HUDEP-2 (cell line): ENCODE measurements at regions not wholly inside any gene's neighbourhood (a gene's known extent, or its start where the extent isn't known, plus 50 kb on each side); places are given as distances from the start of the nearest gene placed in this dataset.

ENCODE experiments used
- DNase-seq, 76 experiments: peaks; one replicate each; lab custom pipeline; 2025; ENCODE audit not compliant: unreplicated experiment in 76 of 76; lab: John Stamatoyannopoulos, UW

DNA sequence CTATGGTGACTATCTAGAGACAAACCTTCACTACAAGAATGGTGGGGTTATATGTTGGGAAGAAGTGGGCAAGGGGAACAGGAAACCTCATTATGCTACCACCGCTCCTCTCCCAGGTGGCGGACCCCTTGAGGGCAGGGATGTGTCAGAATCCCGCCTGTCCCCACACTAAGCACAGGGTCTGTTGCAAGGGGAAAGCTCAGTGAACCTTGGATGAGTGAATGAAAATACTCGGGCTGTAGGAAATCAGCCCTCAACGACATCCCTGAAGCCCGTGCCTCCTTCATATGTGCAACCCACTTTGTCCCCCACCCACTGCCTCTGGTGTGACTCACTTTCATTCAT, 68.2 kb upstream of the AMPD3 start:
- DNase-seq = no peak

- DNase-seq = no peak
Measured at GRCh38 chr11:10387206-10388083, 67.6 kb upstream of the AMPD3 start.

DNA sequence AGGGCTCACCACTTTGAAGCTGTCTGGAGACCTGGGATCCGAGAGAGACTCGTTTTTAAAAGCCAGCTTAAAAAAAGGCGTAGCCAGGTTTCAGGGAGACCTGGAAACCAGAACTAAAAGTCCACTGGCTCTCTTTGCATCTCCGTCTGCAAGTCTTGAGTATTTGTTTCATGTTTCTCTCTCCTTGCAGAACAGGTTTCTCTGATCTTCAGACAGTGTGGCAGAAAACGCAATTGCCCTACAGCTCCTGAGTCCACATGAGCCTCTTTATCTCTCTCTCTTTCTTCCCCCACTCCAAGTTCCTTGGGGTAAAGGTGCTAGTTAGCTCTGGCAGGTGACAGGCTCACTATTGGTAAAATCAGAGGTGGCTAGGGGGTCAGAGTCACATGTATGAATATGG, 67.0 kb upstream of the AMPD3 start:
- no peak for DNase-seq

- DNase-seq = no peak
Measured at GRCh38 chr11:10388574-10388973, 66.5 kb upstream of the AMPD3 start.

GRCh38 chr11:10390375-10390774, 64.7 kb upstream of the AMPD3 start:
- DNase-seq = no peak

GRCh38 chr11:10392095-10393079, 62.7 kb upstream of the AMPD3 start:
- DNase-seq = no peak

- DNase-seq = no peak
Measured at GRCh38 chr11:10394229-10395101, 60.6 kb upstream of the AMPD3 start.

- peak in 17 of 76 experiments; percentile 3 to 59 (median 25) for DNase-seq
Measured at GRCh38 chr11:10395166-10395897, 59.7 kb upstream of the AMPD3 start.

DNA sequence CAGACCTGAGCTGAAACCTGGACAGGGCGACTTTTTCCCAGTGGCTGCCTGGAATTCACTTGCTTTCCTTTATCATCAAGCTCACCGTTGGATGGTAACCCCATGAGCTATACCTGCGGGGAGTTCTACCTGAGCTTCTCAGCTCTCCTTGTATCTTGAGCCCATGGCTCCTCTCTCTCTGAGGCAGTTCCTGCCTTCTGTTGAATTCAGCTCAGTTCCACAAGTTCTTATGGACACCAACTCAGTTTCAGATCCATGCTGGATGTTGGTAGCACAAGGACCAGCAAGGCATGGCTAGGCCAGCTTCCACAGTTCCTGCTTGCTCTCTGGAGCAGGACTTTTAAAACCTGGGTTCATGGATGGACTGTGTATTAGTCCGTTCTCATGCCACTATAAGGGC, 58.3 kb upstream of the AMPD3 start:
- no peak for DNase-seq

DNA sequence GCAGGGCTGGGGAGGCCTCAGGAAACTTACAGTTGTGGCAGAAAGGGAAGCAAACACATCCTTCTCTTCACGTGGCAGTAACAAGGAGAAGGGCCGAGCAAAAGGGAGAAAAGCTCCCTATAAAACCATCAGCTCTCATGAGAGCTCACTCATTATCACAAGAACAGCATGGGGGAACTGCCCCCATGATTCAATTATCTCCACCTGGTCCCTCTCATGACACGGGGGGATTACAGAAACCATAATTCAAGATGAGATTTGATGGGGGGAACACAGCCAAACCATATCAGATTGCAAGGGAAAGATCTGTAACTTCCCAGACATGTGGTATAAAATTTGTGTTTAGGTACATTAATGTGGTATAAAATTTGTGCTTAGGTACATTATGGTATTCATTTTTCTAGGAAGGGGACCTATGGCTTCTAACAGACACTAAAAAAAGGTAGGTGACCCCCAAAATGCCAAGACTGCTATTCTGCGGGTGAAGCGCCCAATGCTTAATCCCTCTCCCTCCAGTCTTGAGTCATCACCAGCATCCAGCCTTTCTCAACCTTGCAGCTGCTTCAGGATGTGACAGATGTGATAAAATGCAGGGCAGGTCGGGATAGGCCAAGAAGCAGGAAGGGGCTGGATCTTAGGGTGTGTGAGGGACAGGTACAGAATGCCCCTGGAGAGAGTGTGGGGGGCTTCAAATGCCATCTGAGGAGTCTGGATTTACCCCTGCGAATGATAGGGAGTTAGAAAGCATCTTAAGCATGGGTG, 57.7 kb upstream of the AMPD3 start:
- no peak for DNase-seq

DNA sequence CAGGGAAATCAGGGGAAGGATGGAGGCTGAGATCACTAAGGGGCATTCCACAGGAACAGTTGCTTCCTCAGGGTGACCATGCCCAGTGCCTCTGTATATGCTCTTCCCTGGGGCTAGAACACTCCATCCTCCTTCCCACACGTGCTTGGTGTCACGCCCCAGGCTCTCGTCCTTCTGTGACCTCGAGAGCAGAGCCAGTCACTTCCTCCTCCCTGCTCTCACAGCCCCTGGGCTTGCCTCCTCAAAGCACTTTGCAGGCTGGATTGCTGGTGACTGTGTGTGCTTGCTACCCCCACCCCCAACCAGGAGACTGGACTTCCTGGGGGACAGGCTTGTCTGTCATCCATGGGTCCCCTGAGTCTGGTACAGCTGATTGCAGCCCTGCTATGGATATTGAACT, 56.5 kb upstream of the AMPD3 start:
- no peak for DNase-seq

GRCh38 chr11:10400856-10401255, 54.2 kb upstream of the AMPD3 start:
- DNase-seq = no peak

GRCh38 chr11:10401256-10401655, 53.8 kb upstream of the AMPD3 start:
- no peak for DNase-seq

DNA sequence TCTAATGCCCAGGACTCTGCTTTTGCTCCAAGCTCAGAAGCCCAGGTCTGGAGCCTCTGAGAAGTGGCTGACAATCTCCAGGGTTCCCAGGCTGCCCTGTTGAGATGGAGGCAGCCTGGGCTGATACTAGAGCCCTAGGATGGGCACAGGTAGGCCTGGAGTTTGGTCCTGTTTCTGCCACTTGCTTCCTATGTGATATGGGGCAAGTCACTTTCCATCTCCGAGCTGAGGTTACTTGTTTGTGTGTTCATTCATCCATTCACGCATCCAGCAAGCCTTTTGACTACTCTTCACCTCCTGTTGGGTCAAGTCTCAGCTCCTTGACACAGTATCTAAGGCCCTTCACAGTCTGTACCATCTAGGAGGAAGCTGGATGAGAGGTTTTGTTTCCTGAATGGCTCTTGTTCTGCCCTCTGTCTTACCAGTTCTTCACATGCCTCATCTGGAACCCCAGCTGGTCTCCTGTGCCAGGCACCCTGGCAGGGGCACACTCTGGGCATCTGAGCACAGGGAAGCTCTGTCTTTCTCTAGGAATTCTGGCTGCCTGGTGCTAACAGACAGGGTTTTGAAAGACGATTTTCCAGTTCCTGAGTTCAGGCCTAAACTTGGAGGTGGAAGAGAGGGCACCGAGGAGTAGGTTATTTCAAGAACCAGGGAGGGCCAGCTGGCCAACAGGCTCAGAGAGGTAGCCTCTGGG, 53.2 kb upstream of the AMPD3 start:
- DNase-seq = no peak
